Left forelimb (tissue), 1 donor: ENCODE measurements at regions not wholly inside any gene's neighbourhood (a gene's known extent, or its start where the extent isn't known, plus 50 kb on each side); places are given as distances from the start of the nearest gene placed in this dataset.
"Not testable (repeated sequence)": the region's sequence is repeated elsewhere in the genome, so short reads cannot be mapped to it uniquely, and the experiment has no call there.

Source experiments
- DNase-seq: peaks from one replicate; pipeline ENCODE4 v3.0.0-alpha.2; 2018; ENCODE audit warnings: low spot score

- DNase-seq: no peak
These were observed 95.6 kb upstream of the DMRT1 start for GRCh38 chr9:745761-746380.

GRCh38 chr9:746661-747434 is 94.6 kb upstream of the DMRT1 start:
- DNase-seq: no peak

DNA sequence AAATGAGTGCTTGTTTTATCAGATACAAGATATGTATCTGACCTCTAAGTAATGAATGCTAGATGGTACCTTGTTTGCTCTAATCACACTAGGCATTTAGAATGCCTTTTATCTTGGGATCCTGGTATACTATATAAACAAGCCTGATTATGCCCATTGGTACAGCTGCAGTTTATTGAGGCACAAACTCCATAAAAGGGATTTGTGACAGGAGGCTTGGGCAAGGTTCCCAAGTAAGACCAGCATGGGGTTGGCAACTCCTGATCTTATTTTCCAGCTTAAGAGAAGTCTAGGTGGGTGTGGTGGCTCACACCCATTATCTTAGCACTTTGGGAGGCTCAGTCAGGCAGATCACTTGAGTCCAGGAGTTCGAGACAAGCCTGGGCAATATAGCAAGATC is 93.9 kb upstream of the DMRT1 start:
- DNase-seq: no peak

GRCh38 chr9:748861-749497 is 92.5 kb upstream of the DMRT1 start:
- DNase-seq: no peak

DNA sequence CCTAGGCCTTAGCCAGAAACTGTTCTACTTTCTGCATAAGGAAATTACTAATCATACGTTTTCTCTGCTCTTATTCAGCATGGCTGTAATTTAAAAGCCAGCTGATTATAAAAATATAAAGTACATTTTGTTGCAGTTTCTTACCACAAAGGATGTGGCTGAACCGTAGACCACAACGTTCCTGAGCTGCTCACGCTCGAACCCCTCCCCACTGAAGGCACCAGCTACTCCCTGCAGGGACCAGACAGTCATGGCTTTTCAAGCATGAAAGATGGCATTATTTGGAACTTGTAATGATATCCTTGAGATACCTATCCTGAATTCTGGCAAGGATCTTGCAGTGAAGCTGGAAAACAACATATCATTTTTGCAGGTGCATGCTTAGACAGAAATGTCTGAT is 91.8 kb upstream of the DMRT1 start:
- DNase-seq: no peak

GRCh38 chr9:750249-750967 is 91.1 kb upstream of the DMRT1 start:
- no peak for DNase-seq

DNA sequence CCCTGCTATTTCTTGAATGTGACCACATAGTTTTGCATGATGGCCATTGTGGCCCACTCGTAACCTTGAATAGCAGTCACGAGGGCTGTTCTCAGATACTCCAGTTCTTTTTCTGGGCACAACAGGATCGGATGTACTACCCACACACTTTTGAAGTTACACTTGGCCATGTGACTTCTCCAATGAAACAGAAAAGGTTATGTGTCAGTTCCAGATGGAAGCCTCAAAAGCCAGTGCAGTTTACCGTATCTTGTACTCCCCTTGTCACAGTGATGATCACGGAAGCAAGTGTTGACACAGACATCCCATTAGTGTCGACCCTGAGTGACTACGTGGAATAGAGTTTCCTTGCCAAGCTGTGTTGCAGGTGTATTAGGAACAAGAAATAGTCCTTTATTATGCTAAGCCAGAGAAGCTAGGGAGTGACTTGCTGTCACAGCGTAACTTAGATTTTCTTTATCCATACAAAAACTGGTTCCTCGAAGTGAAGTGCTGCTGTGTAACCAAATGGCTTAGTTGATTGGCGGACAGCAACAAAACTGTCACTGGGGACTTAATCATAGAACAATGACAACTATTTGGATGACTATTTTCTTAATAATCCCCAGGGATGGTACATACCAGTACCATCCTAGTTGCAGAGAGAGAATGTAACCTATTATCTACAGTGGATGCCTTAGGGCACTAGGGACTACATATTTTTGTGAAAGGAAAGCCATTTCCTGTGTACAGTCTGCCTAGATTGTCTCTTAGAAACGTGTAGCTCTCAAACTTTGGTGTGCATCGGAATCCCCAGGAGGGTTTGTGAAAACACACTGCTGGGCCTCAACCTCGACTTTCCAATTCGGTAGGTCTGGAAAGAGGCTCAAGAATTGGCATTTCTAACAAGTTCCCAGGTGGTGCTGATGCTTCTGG is 90.1 kb upstream of the DMRT1 start:
- DNase-seq: no peak

- no peak for DNase-seq
These were observed 89.3 kb upstream of the DMRT1 start for GRCh38 chr9:752201-752600.

GRCh38 chr9:752681-753200 is 88.8 kb upstream of the DMRT1 start:
- DNase-seq: no peak

- not testable (repeated sequence) for DNase-seq
These were observed 87.8 kb upstream of the DMRT1 start for GRCh38 chr9:753734-754133.

GRCh38 chr9:754150-754931 is 87.2 kb upstream of the DMRT1 start:
- DNase-seq: no peak

DNA sequence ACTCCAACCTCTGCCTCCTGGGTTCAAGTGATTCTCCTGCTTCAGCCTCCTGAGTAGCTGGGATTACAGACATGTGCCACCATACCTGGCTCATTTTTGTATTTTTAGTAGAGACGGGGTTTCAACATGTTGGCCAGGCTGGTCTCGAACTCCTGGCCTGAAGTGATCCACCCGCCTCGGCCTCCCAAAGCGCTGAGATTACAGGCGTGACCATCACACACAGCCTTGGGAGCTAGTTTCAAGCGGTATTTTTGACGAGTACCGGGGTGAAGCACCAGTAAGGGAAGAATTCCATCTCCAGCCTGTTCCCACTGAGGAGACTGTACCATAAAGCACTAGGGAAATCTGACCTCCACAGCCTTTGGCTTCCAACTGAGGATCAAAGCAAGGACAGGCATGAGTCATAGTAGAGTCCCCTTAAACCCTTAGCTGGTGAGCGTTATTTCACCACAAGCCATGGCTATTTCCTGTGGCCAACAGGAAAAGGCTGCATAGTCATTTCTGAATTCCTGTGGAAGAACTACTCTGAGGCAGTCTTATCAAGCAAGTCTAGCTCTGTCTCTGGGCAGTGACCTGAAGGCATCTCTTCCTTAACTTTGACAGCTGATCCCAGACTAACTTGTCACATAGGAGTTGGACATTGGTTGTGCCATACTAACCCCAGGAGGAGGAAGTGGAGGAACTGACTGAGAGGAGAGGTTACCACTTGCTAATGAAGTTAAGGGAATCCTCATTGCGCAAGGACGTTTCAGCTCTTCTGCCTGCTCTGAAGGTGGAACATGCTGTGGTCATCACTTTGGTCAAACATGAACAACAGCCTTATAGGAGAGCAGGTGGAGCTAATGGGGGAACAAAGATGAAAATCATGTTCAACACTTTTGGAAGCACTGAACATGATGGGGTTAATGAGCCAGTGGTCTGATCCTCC is 85.8 kb upstream of the DMRT1 start:
- DNase-seq: no peak

DNA sequence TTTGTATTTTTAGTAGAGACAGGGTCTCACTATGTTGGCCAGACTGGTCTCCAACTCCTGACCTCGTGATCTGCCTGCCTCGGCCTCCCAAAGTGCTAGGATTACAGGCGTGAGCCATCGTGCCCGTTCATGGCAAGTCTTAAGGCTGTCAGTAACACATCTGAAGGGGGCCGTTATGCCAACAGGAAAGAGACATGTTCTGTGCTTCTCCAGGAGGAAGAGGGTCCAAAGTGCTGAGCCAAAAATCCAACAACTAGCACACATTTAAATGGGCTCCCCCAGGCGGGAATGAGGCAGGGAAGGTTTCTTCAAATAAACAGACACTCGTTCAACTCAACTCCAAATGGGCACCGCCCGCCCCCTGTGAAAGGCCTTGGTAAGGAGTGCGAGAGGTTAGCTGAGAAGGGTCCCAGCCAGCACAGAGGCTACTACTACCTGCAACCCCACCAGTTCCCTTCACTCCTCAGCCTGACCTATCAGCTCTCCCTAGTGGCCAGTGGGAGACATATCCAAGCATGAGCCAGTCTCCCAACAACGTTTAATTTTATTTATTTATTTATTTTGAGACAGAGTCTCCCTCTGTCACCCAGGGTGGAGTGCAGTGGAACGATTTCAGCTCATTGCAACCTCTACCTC is 84.1 kb upstream of the DMRT1 start:
- no peak for DNase-seq

- no peak for DNase-seq
These were observed 83.4 kb upstream of the DMRT1 start for GRCh38 chr9:758146-758545.

GRCh38 chr9:759541-759940 is 82.0 kb upstream of the DMRT1 start:
- no peak for DNase-seq

- DNase-seq: no peak
These were observed 81.3 kb upstream of the DMRT1 start for GRCh38 chr9:759983-760736.

GRCh38 chr9:761176-761792 is 80.2 kb upstream of the DMRT1 start:
- no peak for DNase-seq
